ENCODE measurements at regions not wholly inside any gene's neighbourhood (a gene's known extent, or its start where the extent isn't known, plus 50 kb on each side); places are given as distances from the start of the nearest gene placed in this dataset.
"Not testable (repeated sequence)": the region's sequence is repeated elsewhere in the genome, so short reads cannot be mapped to it uniquely, and the experiment has no call there.

DNA sequence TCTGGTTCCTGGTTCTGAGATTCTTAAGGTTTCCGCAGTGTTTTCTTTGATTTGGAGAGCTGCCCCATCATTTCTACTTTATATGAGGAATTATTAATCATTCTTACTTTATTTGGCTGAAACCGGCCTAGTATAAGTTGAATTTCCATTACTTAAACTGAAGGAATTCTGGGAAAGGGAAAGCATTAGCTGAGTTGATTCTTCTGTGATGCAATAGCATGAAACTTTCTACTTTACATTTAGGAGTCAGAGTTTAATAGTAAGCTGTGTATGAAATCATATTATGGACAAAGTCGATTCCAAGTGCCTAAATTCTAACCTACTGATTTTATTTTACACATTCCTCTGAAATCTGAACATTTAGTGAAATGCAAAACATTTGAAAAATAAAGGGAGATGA, 1269.7 kb upstream of the ZEB2 start:
- DNase-seq (ENCODE audit: low spot score, unreplicated experiment): no peak
- peaks cover 8% of the 10 kb centered on the region for H3K9me3 Mint-ChIP-seq (ENCODE audit: low read depth)
- H3K27me3 Mint-ChIP-seq: no peaks in the 10 kb centered on the region
- no peak overlapping the region for H3K27ac Mint-ChIP-seq
- H3K4me3 Mint-ChIP-seq (ENCODE audit: low read depth): no peak overlapping the region
- TF ChIP-seq CTCF (IDR thresholded peaks at IDR 0.05; ENCODE audit: unreplicated experiment): no peak
- no peaks in the 10 kb centered on the region for H3K4me1 Mint-ChIP-seq (ENCODE audit: low read depth)
- no peaks in the 10 kb centered on the region for H3K36me3 Mint-ChIP-seq (ENCODE audit: insufficient read depth)

- not testable (repeated sequence) for H3K36me3 Mint-ChIP-seq (ENCODE audit: insufficient read depth); H3K27ac Mint-ChIP-seq; H3K4me3 Mint-ChIP-seq (ENCODE audit: low read depth); DNase-seq (ENCODE audit: low spot score, unreplicated experiment); H3K27me3 Mint-ChIP-seq; H3K4me1 Mint-ChIP-seq (ENCODE audit: low read depth)
- H3K9me3 Mint-ChIP-seq (ENCODE audit: low read depth): peaks cover 11% of the 10 kb centered on the region
Observed at GRCh38 chr2:145787597-145788361, 1267.9 kb upstream of the ZEB2 start.

- H3K4me1 Mint-ChIP-seq (ENCODE audit: low read depth); H3K27ac Mint-ChIP-seq; H3K36me3 Mint-ChIP-seq (ENCODE audit: insufficient read depth); H3K4me3 Mint-ChIP-seq (ENCODE audit: low read depth); DNase-seq (ENCODE audit: low spot score, unreplicated experiment); H3K27me3 Mint-ChIP-seq; H3K9me3 Mint-ChIP-seq (ENCODE audit: low read depth): not testable (repeated sequence)
Observed at GRCh38 chr2:145782607-145783006, 1262.7 kb upstream of the ZEB2 start.

GRCh38 chr2:145777914-145778313, 1258.0 kb upstream of the ZEB2 start:
- Mint-ChIP-seq H3K9me3 (ENCODE audit: low read depth) (no peaks in the 10 kb centered on the region), H3K4me1 (ENCODE audit: low read depth) (no peaks in the 10 kb centered on the region), H3K27me3 (no peaks in the 10 kb centered on the region), H3K4me3 (ENCODE audit: low read depth) (no peak overlapping the region), H3K27ac (no peak overlapping the region), H3K36me3 (ENCODE audit: insufficient read depth) (no peaks in the 10 kb centered on the region)
- no peak for TF ChIP-seq CTCF (IDR thresholded peaks at IDR 0.05; ENCODE audit: unreplicated experiment)
- DNase-seq (ENCODE audit: low spot score, unreplicated experiment): no peak

- TF ChIP-seq CTCF (IDR thresholded peaks at IDR 0.05; ENCODE audit: unreplicated experiment): no peak
- H3K27me3 Mint-ChIP-seq: no peaks in the 10 kb centered on the region
- no peak overlapping the region for H3K4me3 Mint-ChIP-seq (ENCODE audit: low read depth)
- no peak for DNase-seq (ENCODE audit: low spot score, unreplicated experiment)
- no peaks in the 10 kb centered on the region for H3K9me3 Mint-ChIP-seq (ENCODE audit: low read depth)
- H3K27ac Mint-ChIP-seq: no peak overlapping the region
- no peaks in the 10 kb centered on the region for H3K4me1 Mint-ChIP-seq (ENCODE audit: low read depth)
- no peaks in the 10 kb centered on the region for H3K36me3 Mint-ChIP-seq (ENCODE audit: insufficient read depth)
Observed at GRCh38 chr2:145777297-145777696, 1257.4 kb upstream of the ZEB2 start.

DNA sequence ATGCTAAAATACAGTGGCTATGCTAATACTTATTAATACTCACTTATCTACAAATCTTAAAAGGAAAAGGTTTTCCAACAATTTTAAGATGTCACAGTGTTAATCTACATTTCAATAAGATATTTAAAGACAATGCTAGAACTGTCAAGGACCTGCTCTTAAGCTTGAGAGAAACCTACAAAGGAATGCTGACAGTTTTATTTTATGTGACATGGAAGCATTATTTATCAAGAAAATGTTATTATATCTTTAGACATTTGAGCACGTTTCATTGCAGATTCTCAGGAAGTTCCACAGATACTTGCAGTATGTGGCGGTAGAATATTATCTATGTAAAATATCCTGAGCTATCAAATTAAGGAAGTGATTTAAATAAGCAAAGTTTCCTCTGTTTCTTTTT, 1255.7 kb upstream of the ZEB2 start:
- Mint-ChIP-seq H3K36me3 (ENCODE audit: insufficient read depth) (no peaks in the 10 kb centered on the region), H3K4me3 (ENCODE audit: low read depth) (no peak overlapping the region), H3K9me3 (ENCODE audit: low read depth) (no peaks in the 10 kb centered on the region), H3K27me3 (no peaks in the 10 kb centered on the region), H3K27ac (no peak overlapping the region), H3K4me1 (ENCODE audit: low read depth) (no peaks in the 10 kb centered on the region)
- DNase-seq (ENCODE audit: low spot score, unreplicated experiment): no peak
- no peak for TF ChIP-seq CTCF (IDR thresholded peaks at IDR 0.05; ENCODE audit: unreplicated experiment)

All from progenitor cell of endocrine pancreas (in vitro differentiated cells).